ENCODE measurements at regions not wholly inside any gene's neighbourhood (a gene's known extent, or its start where the extent isn't known, plus 50 kb on each side); places are given as distances from the start of the nearest gene placed in this dataset.

DNA sequence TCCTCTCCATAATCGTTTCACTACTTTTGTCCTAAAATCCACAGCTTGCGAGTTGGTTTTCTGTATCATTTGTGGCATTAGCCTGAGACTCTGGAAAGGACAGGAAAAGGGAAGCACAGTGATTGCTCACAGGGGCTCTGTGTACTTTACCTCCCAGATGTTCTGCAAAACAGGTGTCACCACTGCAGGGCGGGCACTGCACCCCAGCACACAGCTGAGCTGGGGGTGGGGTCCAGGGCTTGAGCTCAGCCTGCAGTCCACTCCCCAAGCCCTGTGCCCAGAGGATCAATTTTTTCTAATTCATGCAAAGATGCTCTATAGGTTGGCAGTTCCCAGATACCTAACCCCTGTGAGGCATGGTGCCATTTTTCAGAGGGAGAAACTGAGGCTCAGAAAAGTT lies 119.4 kb upstream of the GLI2 start:
- TF ChIP-seq FOXM1 (IDR thresholded peaks at IDR 0.05; ENCODE audit: borderline replicate concordance, low read depth) = no peak
- no peak for TF ChIP-seq EP300 (IDR thresholded peaks at IDR 0.05; ENCODE audit: borderline replicate concordance)
- TF ChIP-seq ZBTB7A (IDR thresholded peaks at IDR 0.05; ENCODE audit: low read depth) = no peak
- no peak for TF ChIP-seq CEBPB (IDR thresholded peaks at IDR 0.05)
- no peak for TF ChIP-seq CREB1 (IDR thresholded peaks at IDR 0.05; ENCODE audit: low read depth)
- no peak for TF ChIP-seq TCF12 (IDR thresholded peaks at IDR 0.05; ENCODE audit: low read depth)
- no peak for TF ChIP-seq RAD21 (IDR thresholded peaks at IDR 0.05; ENCODE audit: low read depth)
- no peak for TF ChIP-seq YY1 (IDR thresholded peaks at IDR 0.05; ENCODE audit: low read depth)
- TF ChIP-seq REST (IDR thresholded peaks at IDR 0.05; ENCODE audit: low read depth) = no peak
- TF ChIP-seq MAX (IDR thresholded peaks at IDR 0.05) = no peak
- TF ChIP-seq TEAD4 (IDR thresholded peaks at IDR 0.05) = no peak
- TF ChIP-seq TAF1 (IDR thresholded peaks at IDR 0.05; ENCODE audit: low read depth) = no peak
- no peak for TF ChIP-seq EGR1 (IDR thresholded peaks at IDR 0.05)
- TF ChIP-seq, protein P1, sequence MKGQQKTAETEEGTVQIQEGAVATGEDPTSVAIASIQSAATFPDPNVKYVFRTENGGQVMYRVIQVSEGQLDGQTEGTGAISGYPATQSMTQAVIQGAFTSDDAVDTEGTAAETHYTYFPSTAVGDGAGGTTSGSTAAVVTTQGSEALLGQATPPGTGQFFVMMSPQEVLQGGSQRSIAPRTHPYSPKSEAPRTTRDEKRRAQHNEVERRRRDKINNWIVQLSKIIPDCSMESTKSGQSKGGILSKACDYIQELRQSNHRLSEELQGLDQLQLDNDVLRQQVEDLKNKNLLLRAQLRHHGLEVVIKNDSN (IDR thresholded peaks at IDR 0.05) = no peak
